ENCODE measurements at regions not wholly inside any gene's neighbourhood (a gene's known extent, or its start where the extent isn't known, plus 50 kb on each side); places are given as distances from the start of the nearest gene placed in this dataset.

GRCh38 chr1:68617942-68618341 is 121.1 kb upstream of the DEPDC1 start:
- TF ChIP-seq, protein P1, sequence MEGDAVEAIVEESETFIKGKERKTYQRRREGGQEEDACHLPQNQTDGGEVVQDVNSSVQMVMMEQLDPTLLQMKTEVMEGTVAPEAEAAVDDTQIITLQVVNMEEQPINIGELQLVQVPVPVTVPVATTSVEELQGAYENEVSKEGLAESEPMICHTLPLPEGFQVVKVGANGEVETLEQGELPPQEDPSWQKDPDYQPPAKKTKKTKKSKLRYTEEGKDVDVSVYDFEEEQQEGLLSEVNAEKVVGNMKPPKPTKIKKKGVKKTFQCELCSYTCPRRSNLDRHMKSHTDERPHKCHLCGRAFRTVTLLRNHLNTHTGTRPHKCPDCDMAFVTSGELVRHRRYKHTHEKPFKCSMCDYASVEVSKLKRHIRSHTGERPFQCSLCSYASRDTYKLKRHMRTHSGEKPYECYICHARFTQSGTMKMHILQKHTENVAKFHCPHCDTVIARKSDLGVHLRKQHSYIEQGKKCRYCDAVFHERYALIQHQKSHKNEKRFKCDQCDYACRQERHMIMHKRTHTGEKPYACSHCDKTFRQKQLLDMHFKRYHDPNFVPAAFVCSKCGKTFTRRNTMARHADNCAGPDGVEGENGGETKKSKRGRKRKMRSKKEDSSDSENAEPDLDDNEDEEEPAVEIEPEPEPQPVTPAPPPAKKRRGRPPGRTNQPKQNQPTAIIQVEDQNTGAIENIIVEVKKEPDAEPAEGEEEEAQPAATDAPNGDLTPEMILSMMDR (IDR thresholded peaks at IDR 0.05; ENCODE audit: insufficient read depth, low read length) = no peak
- H3K4me3 ChIP-seq (ENCODE audit: low read depth, low read length) = no peak overlapping the region
- DNase-seq (ENCODE audit: low read depth) = no peak

- no peak for DNase-seq (ENCODE audit: low read depth)
- TF ChIP-seq, protein P1 (IDR thresholded peaks at IDR 0.05; ENCODE audit: insufficient read depth, low read length) = no peak
- H3K4me3 ChIP-seq (ENCODE audit: low read depth, low read length) = no peak overlapping the region
These were observed 123.7 kb upstream of the DEPDC1 start for GRCh38 chr1:68620571-68620970.

- DNase-seq (ENCODE audit: low read depth) = peak; percentile 9
- TF ChIP-seq, protein P1 (IDR thresholded peaks at IDR 0.05; ENCODE audit: insufficient read depth, low read length) = no peak
These were observed 126.8 kb upstream of the DEPDC1 start for GRCh38 chr1:68623700-68624099.

DNA sequence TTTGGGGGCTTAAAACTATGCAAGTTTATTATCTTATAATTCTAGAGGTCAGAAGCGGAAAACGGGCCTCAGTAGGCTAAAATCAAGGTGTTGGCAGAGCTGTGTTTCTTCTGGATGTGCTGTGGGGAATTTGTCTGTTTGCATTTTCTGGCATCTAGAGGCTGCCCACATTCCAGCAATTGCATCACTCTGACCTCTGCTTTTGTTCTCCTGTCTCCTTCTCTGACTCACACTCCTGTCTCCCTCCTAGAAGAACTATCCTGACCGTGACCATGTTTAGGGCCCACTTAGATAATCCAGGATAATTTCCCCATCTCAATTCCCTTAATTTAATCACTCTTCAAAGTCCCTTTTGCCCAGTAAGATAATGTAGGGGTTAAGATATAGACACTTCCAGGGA is 127.4 kb upstream of the DEPDC1 start:
- DNase-seq (ENCODE audit: low read depth) = peak; percentile 89
- TF ChIP-seq, protein P1 (IDR thresholded peaks at IDR 0.05; ENCODE audit: insufficient read depth, low read length) = no peak
- H3K4me3 ChIP-seq (ENCODE audit: low read depth, low read length) = no peak overlapping the region

More at GRCh38 chr1:68623700-68624099, 126.8 kb upstream of the DEPDC1 start:
- no peak overlapping the region for H3K4me3 ChIP-seq (ENCODE audit: low read depth, low read length)

DNA sequence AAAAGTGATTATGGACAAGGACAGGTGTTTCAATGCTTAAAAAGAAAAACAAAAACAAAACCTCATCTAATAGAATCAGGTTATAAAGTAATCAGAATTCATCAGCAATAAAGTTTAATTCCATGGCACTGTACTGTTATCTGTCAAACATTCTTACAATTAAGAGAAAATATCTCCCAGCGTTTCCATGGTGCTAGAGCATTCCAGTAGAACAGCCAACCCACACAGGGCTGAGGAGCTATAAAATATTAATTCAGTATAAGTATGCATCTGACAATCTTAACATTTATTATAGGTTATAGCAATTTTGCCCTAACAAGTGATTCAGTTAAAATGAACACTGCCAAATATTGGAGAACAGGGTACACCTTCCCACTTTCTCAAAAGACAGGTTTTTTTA is 128.7 kb upstream of the DEPDC1 start:
- TF ChIP-seq, protein P1 (IDR thresholded peaks at IDR 0.05; ENCODE audit: insufficient read depth, low read length) = no peak
- no peak for DNase-seq (ENCODE audit: low read depth)
- no peak overlapping the region for H3K4me3 ChIP-seq (ENCODE audit: low read depth, low read length)

- TF ChIP-seq, protein P1 (IDR thresholded peaks at IDR 0.05; ENCODE audit: insufficient read depth, low read length) = no peak
- peak; percentile 2 for DNase-seq (ENCODE audit: low read depth)
- H3K4me3 ChIP-seq (ENCODE audit: low read depth, low read length) = no peak overlapping the region
These were observed 136.4 kb upstream of the DEPDC1 start for GRCh38 chr1:68633141-68633919.
